HCT116 (cell line): ENCODE measurements at regions not wholly inside any gene's neighbourhood (a gene's known extent, or its start where the extent isn't known, plus 50 kb on each side); places are given as distances from the start of the nearest gene placed in this dataset.

ENCODE experiments used
- ATAC-seq: fragments of 200-7000 bp; cut with Tn5 transposase; 2 replicates; pipeline ENCODE4 v1.9.1; 2020; ENCODE audit warnings: mild to moderate bottlenecking, moderate library complexity
- BruUV-seq: library from RNA; stranded (reverse); fragments of 400-500 nt; replicated peaks from 2 replicates; lab custom pipeline; 2021; lab: Mats Ljungman, UMichigan
- CTCF ChIA-PET: fragments of 300-600 bp; sonication (Branson Sonifier 250); formaldehyde crosslinking; loops from one replicate; lab custom pipeline; 2021; ENCODE audit warnings: antibody characterized with exemption; lab: Charles Lee
- POLR2A ChIA-PET: fragments of 300-600, 350-600 bp; sonication (Branson Sonifier 250); formaldehyde crosslinking; loops from one replicate; lab custom pipeline; 2021; ENCODE audit warnings: antibody characterized with exemption; lab: Charles Lee
- RAD21 ChIA-PET, 2 experiments: fragments of 300-600 bp; sonication (Branson Sonifier 250); formaldehyde crosslinking; loops; one replicate each; lab custom pipeline; 2023; ENCODE audit warnings: low total read pairs in 2 of 2; ENCODE audit not compliant: uncharacterized antibody in 2 of 2, unreplicated experiment in 2 of 2, low non-redundant PET in 1 of 2; lab: Charles Lee
- DNase-seq: peaks from one replicate; pipeline ENCODE4 v3.0.0-alpha.2; 2010; ENCODE audit warnings: low read depth, low spot score
- H2AFZ ChIP-seq: fragments of 200-600 bp; shearing (Covaris generic), sonication (generic); 2 replicates; pipeline ENCODE4 v1.6.1; 2017; ENCODE audit warnings: low read depth, mixed run types, mixed read lengths, antibody characterized with exemption, low read length; ENCODE audit not compliant: poor library complexity, severe bottlenecking
- H3K27ac ChIP-seq: 2 replicates; pipeline ENCODE4 v1.5.1; 2012; ENCODE audit warnings: low read depth, low read length
- H3K27me3 ChIP-seq: fragments of 200-600 bp; sonication (generic); 2 replicates; pipeline ENCODE4 v1.6.1; 2016; ENCODE audit warnings: mixed run types, low read length, mixed read lengths; ENCODE audit not compliant: insufficient read depth
- H3K36me3 ChIP-seq, 2 experiments: fragments of 200-500 bp in 1 of 2; fragments of 200-600 bp in 1 of 2; sonication (Bioruptor generic) in 1 of 2; sonication (generic) in 1 of 2; 2 replicates each; pipeline versions ENCODE4 v1.5.1 to v1.6.1; 2014 to 2016; ENCODE audit warnings: low read length in 2 of 2, inconsistent platforms in 1 of 2, mixed read lengths in 1 of 2, mixed run types in 1 of 2; ENCODE audit not compliant: insufficient read depth in 2 of 2, control insufficient read depth in 1 of 2
- H3K4me1 ChIP-seq, 2 experiments: fragments of 200-600 bp in 1 of 2; sonication (generic) in 1 of 2; 2 replicates each; pipeline versions ENCODE4 v1.5.1 to v1.6.1; 2012 to 2017; ENCODE audit warnings: low read length in 2 of 2, inconsistent platforms in 1 of 2, mild to moderate bottlenecking in 1 of 2, mixed read lengths in 1 of 2, mixed run types in 1 of 2, moderate library complexity in 1 of 2; ENCODE audit not compliant: insufficient read depth in 2 of 2, control insufficient read depth in 1 of 2
- H3K4me2 ChIP-seq: fragments of 200-600 bp; sonication (generic); 2 replicates; pipeline ENCODE4 v1.6.1; 2017; ENCODE audit warnings: mixed run types, low read length, mixed read lengths
- H3K4me3 ChIP-seq, 2 experiments: fragments of 200-600 bp in 1 of 2; sonication (generic) in 1 of 2; replicated peaks in 1 of 2; 2 replicates each; pipeline ENCODE4 v1.5.1; 2011 to 2016; ENCODE audit warnings: low read length in 2 of 2, control low read depth in 1 of 2, low read depth in 1 of 2, mild to moderate bottlenecking in 1 of 2, mixed read lengths in 1 of 2, mixed run types in 1 of 2
- H3K79me2 ChIP-seq: fragments of 200-600 bp; sonication (generic); 2 replicates; pipeline ENCODE4 v1.6.1; 2017; ENCODE audit warnings: mild to moderate bottlenecking, mixed run types, low read length, moderate library complexity, mixed read lengths; ENCODE audit not compliant: insufficient read depth
- H3K9ac ChIP-seq: fragments of 200-600 bp; sonication (generic); 2 replicates; pipeline ENCODE4 v1.6.1; 2016; ENCODE audit warnings: low read length, mixed read lengths
- H3K9me2 ChIP-seq: fragments of 200-600 bp; sonication (generic), shearing (Covaris generic); 2 replicates; pipeline ENCODE4 v1.6.1; 2017; ENCODE audit warnings: mixed run types, mild to moderate bottlenecking, moderate library complexity; ENCODE audit not compliant: insufficient read depth
- H3K9me3 ChIP-seq, 2 experiments: fragments of 200-500 bp in 1 of 2; fragments of 200-600 bp in 1 of 2; sonication (Bioruptor generic) in 1 of 2; sonication (generic) in 1 of 2; 2 replicates each; pipeline ENCODE4 v1.6.1; 2014 to 2017; ENCODE audit warnings: low read length in 2 of 2, mixed read lengths in 2 of 2, inconsistent platforms in 1 of 2, low read depth in 1 of 2, mild to moderate bottlenecking in 1 of 2, mixed run types in 1 of 2, moderate library complexity in 1 of 2; ENCODE audit not compliant: control insufficient read depth in 1 of 2, insufficient read depth in 1 of 2
- H4K20me1 ChIP-seq: fragments of 200-600 bp; sonication (generic), shearing (Covaris generic); 2 replicates; pipeline ENCODE4 v1.6.1; 2017; ENCODE audit warnings: mixed run types, mild to moderate bottlenecking, moderate library complexity; ENCODE audit not compliant: insufficient read depth
- ATF3 ChIP-seq: IDR thresholded peaks from 2 replicates; pipeline ENCODE4 v1.6.1; 2012
- CBX3 ChIP-seq: IDR thresholded peaks from 2 replicates; pipeline ENCODE4 v1.6.1; 2012; ENCODE audit warnings: low read depth
- CEBPB ChIP-seq: IDR thresholded peaks from 2 replicates; pipeline ENCODE4 v1.6.1; 2012; ENCODE audit warnings: low read depth
- CTCF ChIP-seq, 3 experiments: fragments of 200-600 bp in 1 of 3; sonication (generic) in 1 of 3; IDR thresholded peaks in 2 of 3; conservative IDR thresholded peaks in 1 of 3; 2 replicates each; pipeline ENCODE4 v1.5.1; 2012 to 2017; ENCODE audit warnings: low read depth in 2 of 3, low read length in 2 of 3, antibody characterized with exemption in 1 of 3, borderline replicate concordance in 1 of 3, control low read depth in 1 of 3, mild to moderate bottlenecking in 1 of 3, mixed read lengths in 1 of 3, mixed run types in 1 of 3, moderate library complexity in 1 of 3; ENCODE audit not compliant: insufficient read depth in 1 of 3
- EGR1 ChIP-seq: IDR thresholded peaks from 2 replicates; pipeline ENCODE4 v1.6.1; 2012; ENCODE audit warnings: low read depth
- ELF1 ChIP-seq: IDR thresholded peaks from 2 replicates; pipeline ENCODE4 v1.6.1; 2012; ENCODE audit warnings: low read depth, borderline replicate concordance
- EZH2 ChIP-seq: fragments of 200-600 bp; sonication (generic); IDR thresholded peaks from 2 replicates; pipeline ENCODE4 v1.6.1; 2017; ENCODE audit warnings: antibody characterized with exemption, mixed run types
- EZH2phosphoT487 ChIP-seq: fragments of 200-600 bp; IDR thresholded peaks from 2 replicates; pipeline ENCODE4 v1.6.1; 2018; ENCODE audit warnings: antibody characterized with exemption, borderline replicate concordance
- POLR2A ChIP-seq: IDR thresholded peaks from 2 replicates; pipeline ENCODE4 v1.7.0; 2011; ENCODE audit warnings: borderline replicate concordance; ENCODE audit not compliant: insufficient read depth, insufficient read length; ENCODE audit errors: extremely low read depth
- REST ChIP-seq: IDR thresholded peaks from 2 replicates; pipeline ENCODE4 v1.6.1; 2012; ENCODE audit warnings: low read depth
- SIN3A ChIP-seq: IDR thresholded peaks from 2 replicates; pipeline ENCODE4 v1.6.1; 2012; ENCODE audit warnings: low read depth
- SP1 ChIP-seq: IDR thresholded peaks from 2 replicates; pipeline ENCODE4 v1.6.1; 2012; ENCODE audit warnings: low read depth
- SRF ChIP-seq: IDR thresholded peaks from 2 replicates; pipeline ENCODE4 v1.6.1; 2012; ENCODE audit warnings: low read depth
- TCF7L2 ChIP-seq: IDR thresholded peaks from 2 replicates; pipeline ENCODE4 v1.7.0; 2011; ENCODE audit warnings: borderline replicate concordance, inconsistent platforms; ENCODE audit not compliant: insufficient read depth, insufficient read length; ENCODE audit errors: extremely low read depth
- YY1 ChIP-seq: IDR thresholded peaks from 2 replicates; pipeline ENCODE4 v1.6.1; 2011; ENCODE audit warnings: low read length, low read depth, moderate library complexity, mild to moderate bottlenecking; ENCODE audit not compliant: insufficient replicate concordance; ENCODE audit errors: extremely low read depth
- ZBTB33 ChIP-seq: IDR thresholded peaks from 2 replicates; pipeline ENCODE4 v1.6.1; 2011; ENCODE audit warnings: mild to moderate bottlenecking, low read length, moderate library complexity; ENCODE audit not compliant: insufficient replicate concordance; ENCODE audit errors: extremely low read depth
- ZFX ChIP-seq: fragments of 450-650 bp; IDR thresholded peaks from 2 replicates; pipeline ENCODE4 v1.6.1; 2017
- ZNF274 ChIP-seq: fragments of 200-500 bp; sonication (Bioruptor generic); IDR thresholded peaks from 2 replicates; pipeline ENCODE4 v1.6.1; 2014; ENCODE audit warnings: mild to moderate bottlenecking, low read depth, low read length, inconsistent platforms
- intact Hi-C: fragments of 100-400 bp; cut with micrococcal nuclease; formaldehyde crosslinking; loops from 2 replicates; pipeline ENCODE4 v1.10.0; 2022

- TF ChIP-seq CTCF (IDR thresholded peaks at IDR 0.05 in 2 of 3, conservative IDR thresholded peaks at IDR 0.05 in 1 of 3; ENCODE audit: borderline replicate concordance in 1 of 3, insufficient read depth in 1 of 3, low read depth in 2 of 3, low read length in 2 of 3) (no peak), TCF7L2 (no peak), EZH2 (no peak), ZNF274 (no peak)
- TF ChIP-seq, all 23 proteins: peak for 0
Observed at GRCh38 chr5:25099538-25099937, 454.8 kb upstream of the CDH10 start (continued).

GRCh38 chr5:25095261-25095660 lies 450.5 kb upstream of the CDH10 start:
- ATAC-seq = no peak
- no peak for TF ChIP-seq SRF
- TF ChIP-seq EZH2phosphoT487 = no peak
- no peak for TF ChIP-seq POLR2A
- TF ChIP-seq EGR1 = no peak
- TF ChIP-seq CEBPB = no peak
- TF ChIP-seq EZH2 = no peak
- TF ChIP-seq ZFX = no peak
- no peak for TF ChIP-seq REST
- no peak for TF ChIP-seq TCF7L2
- no peak for TF ChIP-seq ZBTB33
- no peak for TF ChIP-seq CBX3
- TF ChIP-seq YY1 = no peak
- no peak for TF ChIP-seq ZNF274
- TF ChIP-seq ATF3 = no peak
- no peak for TF ChIP-seq SP1
- TF ChIP-seq SIN3A = no peak
- no peak for TF ChIP-seq ELF1

More at GRCh38 chr5:25095261-25095660, 450.5 kb upstream of the CDH10 start:
- intact Hi-C loops = no loop called here
- Histone ChIP-seq H4K20me1 (no peaks in the 10 kb centered on the region), H3K4me1 (no peaks in the 10 kb centered on the region), H3K27me3 (no peaks in the 10 kb centered on the region), H3K9ac (no peak overlapping the region), H3K9me3 (peaks cover 8 to 22% of the 10 kb centered on the region in 2 experiments; a peak in 2 of 4 replicates), H3K9me2 (no peaks in the 10 kb centered on the region), H3K27ac (no peak overlapping the region), H2AFZ (no peak overlapping the region), H3K79me2 (no peaks in the 10 kb centered on the region), H3K36me3 (no peaks in the 10 kb centered on the region), H3K4me2 (no peak overlapping the region), H3K4me3 (no peak overlapping the region)
- DNase-seq = no peak
- ChIA-PET POLR2A (no interaction called here), RAD21 (no interaction called here), CTCF (no interaction called here)
- BruUV-seq = no TSS peak
